NCI-H524 (cell line): ENCODE measurements at regions not wholly inside any gene's neighbourhood (a gene's known extent, or its start where the extent isn't known, plus 50 kb on each side); places are given as distances from the start of the nearest gene placed in this dataset.

Experiments
- DNase-seq, 2 experiments: peaks; one replicate each; lab custom pipeline; 2025; lab: John Stamatoyannopoulos, UW

GRCh38 chr10:132485391-132485790 lies 52.2 kb upstream of the INPP5A start:
- no peak for DNase-seq

- DNase-seq = no peak
Observed at GRCh38 chr10:132486539-132487121, 51.0 kb upstream of the INPP5A start.

DNA sequence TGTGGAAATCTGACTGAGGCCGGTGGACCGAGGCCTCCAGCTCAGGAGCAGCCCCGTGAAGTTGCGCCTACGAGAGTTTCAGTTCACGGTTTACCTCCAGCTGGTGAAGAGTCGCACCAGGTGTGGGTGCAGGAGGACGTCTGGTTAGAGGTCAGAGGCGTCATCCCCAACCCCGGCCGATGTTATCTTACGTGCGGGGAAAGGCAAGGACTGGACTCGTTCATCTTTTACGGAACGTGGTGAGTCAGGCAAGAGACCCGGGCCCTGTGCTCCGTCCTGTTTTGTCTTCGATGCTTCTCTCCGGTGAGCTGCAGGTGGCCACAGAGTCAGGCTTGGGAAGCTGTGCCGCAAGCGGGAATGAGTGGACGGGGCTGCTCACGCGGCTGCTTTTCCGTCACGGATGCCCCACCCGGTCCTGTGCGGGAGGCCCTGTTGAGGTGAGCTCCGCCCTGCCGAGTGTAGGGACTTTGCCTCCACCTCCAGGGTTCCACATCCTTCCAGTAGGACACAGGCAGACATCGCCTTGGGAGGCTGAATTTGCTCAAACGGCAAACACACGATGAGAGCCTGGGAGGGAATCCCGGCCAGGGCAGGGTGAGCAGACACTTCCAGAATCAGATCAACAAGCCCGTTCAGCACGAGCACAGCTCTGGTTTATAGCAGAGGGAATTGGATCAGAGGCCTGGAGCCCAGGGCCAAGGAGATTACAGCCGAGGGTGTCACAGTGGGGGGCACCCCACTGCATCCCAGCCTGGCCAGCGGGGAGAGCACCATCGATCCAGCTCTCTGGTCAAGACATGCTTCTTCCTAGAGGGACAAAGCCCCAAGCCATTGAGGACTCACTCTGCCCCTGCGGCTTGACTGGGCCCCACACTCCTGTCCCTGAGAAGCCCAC lies 50.1 kb upstream of the INPP5A start:
- no peak for DNase-seq
